GM12872 (cell line): ENCODE measurements at regions not wholly inside any gene's neighbourhood (a gene's known extent, or its start where the extent isn't known, plus 50 kb on each side); places are given as distances from the start of the nearest gene placed in this dataset.

ENCODE experiments used
- TF ChIP-seq, protein P1 (sequence below): IDR thresholded peaks from 3 replicates; pipeline ENCODE4 v1.5.1; 2011; ENCODE audit warnings: low read depth, mild to moderate bottlenecking, low read length, moderate library complexity; ENCODE audit not compliant: insufficient read depth

DNA sequence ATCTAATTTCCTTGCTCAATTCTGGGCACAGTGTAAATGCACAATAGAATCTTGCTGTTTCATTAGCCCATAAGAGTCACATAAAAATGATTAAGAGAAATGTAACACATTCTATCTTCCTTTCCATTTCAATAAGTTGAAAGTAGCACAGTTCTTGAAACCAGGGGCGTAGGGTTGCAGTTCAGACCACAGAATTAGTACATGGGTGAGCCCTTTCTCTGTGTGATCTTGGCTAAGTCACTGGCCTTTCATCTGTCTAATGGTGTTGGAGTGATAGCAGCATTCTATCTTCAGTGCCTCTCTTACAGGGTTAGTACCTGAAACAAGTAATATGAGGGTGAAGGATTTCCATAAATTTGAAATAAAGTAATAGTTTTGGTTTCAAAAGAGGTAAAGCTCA, 445.3 kb upstream of the ZNF462 start:
- TF ChIP-seq, protein P1, sequence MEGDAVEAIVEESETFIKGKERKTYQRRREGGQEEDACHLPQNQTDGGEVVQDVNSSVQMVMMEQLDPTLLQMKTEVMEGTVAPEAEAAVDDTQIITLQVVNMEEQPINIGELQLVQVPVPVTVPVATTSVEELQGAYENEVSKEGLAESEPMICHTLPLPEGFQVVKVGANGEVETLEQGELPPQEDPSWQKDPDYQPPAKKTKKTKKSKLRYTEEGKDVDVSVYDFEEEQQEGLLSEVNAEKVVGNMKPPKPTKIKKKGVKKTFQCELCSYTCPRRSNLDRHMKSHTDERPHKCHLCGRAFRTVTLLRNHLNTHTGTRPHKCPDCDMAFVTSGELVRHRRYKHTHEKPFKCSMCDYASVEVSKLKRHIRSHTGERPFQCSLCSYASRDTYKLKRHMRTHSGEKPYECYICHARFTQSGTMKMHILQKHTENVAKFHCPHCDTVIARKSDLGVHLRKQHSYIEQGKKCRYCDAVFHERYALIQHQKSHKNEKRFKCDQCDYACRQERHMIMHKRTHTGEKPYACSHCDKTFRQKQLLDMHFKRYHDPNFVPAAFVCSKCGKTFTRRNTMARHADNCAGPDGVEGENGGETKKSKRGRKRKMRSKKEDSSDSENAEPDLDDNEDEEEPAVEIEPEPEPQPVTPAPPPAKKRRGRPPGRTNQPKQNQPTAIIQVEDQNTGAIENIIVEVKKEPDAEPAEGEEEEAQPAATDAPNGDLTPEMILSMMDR: no peak

DNA sequence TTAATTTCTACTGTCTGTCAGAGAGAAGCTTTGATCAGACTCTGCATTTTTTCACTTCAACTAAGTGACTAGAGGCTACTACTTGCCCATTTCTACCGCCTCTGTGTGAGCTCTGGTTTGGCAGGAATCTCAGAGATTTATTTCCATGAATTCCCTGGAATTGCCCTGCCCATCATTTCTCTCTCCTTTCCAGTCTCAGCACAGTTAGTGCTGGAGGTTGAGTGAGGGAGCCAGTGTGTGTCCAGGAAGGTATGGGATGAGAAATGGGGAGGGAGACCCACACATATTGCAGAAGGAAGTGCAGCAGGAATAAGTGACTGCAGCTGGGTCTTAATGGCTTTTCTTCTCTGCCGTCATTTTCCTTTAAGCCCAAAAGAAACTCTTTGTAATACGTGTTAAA, 443.1 kb upstream of the ZNF462 start:
- TF ChIP-seq, protein P1: no peak

DNA sequence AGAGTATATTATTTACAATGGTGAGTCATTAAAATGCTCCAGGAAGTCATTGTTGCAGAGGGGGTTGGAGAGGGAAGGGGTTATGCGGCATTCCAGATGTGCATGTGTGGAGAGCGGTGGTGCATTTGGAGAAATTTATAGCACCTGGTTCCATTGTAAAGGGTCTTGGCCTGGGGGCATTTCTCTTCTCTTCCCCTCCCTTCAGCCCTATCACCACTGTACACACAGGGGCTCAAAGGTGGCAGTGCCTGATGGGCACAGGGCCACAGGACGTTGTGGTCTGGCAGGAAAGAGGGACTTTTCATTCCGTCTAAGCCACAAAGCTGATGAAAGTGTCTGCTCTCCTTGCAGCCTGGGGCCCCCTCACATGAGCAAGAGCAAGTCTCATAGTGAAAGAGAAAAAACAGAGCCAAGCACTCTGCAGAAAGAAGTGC, 442.4 kb upstream of the ZNF462 start:
- TF ChIP-seq, protein P1: no peak

DNA sequence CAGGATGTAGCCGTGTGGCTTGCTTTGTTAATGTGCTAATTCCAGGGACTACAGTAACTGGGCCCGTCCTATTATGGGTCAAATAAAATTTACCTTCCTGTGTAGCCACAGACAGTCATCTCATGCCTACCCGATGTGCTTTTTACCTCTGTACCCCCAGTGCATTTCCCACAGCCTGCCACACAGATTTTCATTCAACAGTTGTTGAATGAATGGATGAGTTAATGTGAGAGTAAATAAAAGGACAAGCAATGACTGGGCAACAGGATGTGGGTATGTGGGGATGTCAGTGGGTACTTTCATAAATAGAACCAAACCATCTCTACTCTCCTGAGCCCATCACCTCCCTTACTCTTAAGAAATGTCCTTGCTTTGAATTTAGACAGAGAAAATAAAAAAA, 441.2 kb upstream of the ZNF462 start:
- TF ChIP-seq, protein P1: no peak

DNA sequence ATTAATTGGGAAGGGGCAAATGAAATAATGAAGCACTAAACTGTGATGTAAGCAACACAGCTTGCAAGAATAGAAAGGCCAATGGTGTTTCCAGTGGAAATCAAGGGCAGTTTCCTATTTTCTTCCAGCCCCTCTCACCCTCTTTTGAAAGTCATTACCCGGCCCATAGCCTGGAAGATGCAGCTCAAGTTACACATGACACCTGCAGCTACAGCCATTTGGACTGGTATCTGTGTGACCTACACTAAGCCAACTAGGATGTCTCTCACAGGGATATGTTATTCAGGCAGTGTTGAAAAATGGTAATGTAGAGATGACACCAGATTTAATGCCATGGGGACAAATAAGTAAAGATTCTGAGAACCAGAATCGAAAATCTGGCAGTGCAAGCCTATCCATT, 439.4 kb upstream of the ZNF462 start:
- TF ChIP-seq, protein P1: no peak

DNA sequence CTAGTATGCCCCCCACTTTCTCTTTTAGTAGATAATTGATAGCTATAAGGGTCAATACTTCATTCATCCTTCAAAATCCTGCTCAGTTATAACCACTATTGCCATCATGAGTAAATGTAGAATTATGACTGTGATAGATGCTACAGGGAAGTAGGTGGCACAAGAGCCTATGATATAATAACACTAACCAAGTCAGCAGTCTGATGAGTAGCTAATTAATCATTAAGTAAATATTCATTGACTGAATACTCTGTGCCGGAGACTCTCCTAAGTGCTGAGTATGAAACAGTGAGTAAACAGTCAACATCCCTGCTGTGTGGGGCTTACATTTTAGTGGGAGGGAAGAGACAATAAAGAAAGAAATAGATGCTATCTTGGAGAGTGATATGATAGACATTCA, 430.3 kb upstream of the ZNF462 start:
- TF ChIP-seq, protein P1: no peak

DNA sequence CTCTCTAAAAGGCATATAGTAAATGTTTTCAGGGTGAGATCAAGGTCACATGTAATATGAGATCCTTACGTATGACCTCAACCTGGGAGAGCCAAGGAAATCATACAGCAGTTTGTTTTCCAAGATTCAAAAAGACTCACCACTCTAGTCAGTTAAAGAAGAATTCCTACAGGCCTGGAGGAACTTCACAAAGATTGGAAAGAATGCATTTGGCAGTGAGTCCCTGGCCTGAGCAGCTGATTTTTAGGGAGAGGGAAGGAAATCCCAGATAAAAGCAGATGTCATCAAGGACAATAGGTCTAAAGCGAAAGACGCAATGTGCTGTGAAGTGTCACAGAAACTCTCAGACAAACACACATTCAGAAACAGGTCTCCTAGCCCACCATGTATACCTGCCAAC, 424.0 kb upstream of the ZNF462 start:
- TF ChIP-seq, protein P1: no peak

DNA sequence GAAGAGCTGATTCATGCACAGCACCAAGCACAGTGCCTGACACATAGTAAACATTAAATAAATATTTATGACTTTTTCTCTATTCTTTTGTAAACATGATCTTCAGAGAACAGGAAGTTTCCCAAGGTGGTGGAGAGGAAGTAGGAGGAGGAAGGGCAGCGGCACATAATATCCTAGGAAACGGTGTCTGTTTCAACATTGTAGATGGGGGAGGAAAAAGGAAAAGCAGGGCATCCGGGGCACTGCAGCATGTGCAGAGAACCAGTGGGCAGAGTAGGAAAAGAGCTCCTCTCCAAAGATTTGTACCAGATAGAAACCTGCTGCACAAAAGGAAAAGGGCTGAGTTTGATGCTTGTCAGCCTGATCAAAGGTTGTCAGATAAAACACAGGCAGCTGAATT, 421.7 kb upstream of the ZNF462 start:
- TF ChIP-seq, protein P1: no peak
